GM12878 (cell line): ENCODE measurements at regions not wholly inside any gene's neighbourhood (a gene's known extent, or its start where the extent isn't known, plus 50 kb on each side); places are given as distances from the start of the nearest gene placed in this dataset.
A peak's percentile ranks its signal among the peaks of the same experiment; 100 is the strongest.

Source experiments
- ATAC-seq: fragments of 200-7000 bp; cut with Tn5 transposase; 3 replicates; pipeline ENCODE4 v1.9.1; 2020; ENCODE audit warnings: mild to moderate bottlenecking, moderate library complexity
- BruUV-seq: library from RNA; stranded (reverse); fragments of 400-500 nt; replicated peaks from 2 replicates; lab custom pipeline; 2021; lab: Mats Ljungman, UMichigan
- CTCF ChIA-PET: fragments of 300-600 bp; sonication (Branson Sonifier 250); formaldehyde crosslinking; extraction: SDS; loops from one replicate; lab custom pipeline; 2021; ENCODE audit warnings: inconsistent platforms; lab: Yijun Ruan, JAX
- POLR2A ChIA-PET: fragments of 350-600 bp; formaldehyde crosslinking; extraction: SDS; loops from one replicate; lab custom pipeline; 2021; ENCODE audit warnings: inconsistent platforms; lab: Charles Lee
- RAD21 ChIA-PET: fragments of 300-600 bp; sonication (Branson Sonifier 250); formaldehyde crosslinking; loops from one replicate; lab custom pipeline; 2023; ENCODE audit warnings: antibody characterized with exemption; ENCODE audit not compliant: unreplicated experiment; lab: Charles Lee
- SMC1A ChIA-PET: fragments of 300-600 bp; sonication (Branson Sonifier 250); formaldehyde crosslinking; loops from one replicate; lab custom pipeline; 2023; ENCODE audit not compliant: unreplicated experiment, uncharacterized antibody; lab: Charles Lee
- DNase-seq: peaks from one replicate; pipeline ENCODE4 v3.0.0-alpha.2; 2011; ENCODE audit warnings: low read depth, low spot score
- FAIRE-seq: peaks from 3 replicates; lab custom pipeline; 2011; peaks lifted over from hg19 to GRCh38; lab: Jason Lieb, UNC
- H2AFZ ChIP-seq: 2 replicates; pipeline ENCODE4 v1.6.0; 2011; ENCODE audit warnings: low read depth, low read length, control low read depth; ENCODE audit not compliant: control insufficient read depth
- H3K27ac ChIP-seq: 2 replicates; pipeline ENCODE4 v1.5.1; 2011; ENCODE audit warnings: control low read depth; ENCODE audit not compliant: control insufficient read depth, insufficient read depth
- H3K27me3 ChIP-seq, 2 experiments: replicated peaks in 1 of 2; 2 replicates each; pipeline versions ENCODE4 v1.6.0 to v1.6.1; 2011; ENCODE audit warnings: low read length in 1 of 2; ENCODE audit not compliant: control insufficient read depth in 2 of 2, insufficient read depth in 2 of 2
- H3K36me3 ChIP-seq, 2 experiments: 2 replicates each; pipeline ENCODE4 v1.5.1; 2011; ENCODE audit warnings: low read length in 1 of 2; ENCODE audit not compliant: control insufficient read depth in 2 of 2, insufficient read depth in 2 of 2
- H3K4me1 ChIP-seq: 2 replicates; pipeline ENCODE4 v1.6.1; 2011; ENCODE audit warnings: mild to moderate bottlenecking, low read length, moderate library complexity, mixed read lengths; ENCODE audit not compliant: control insufficient read depth, insufficient read depth
- H3K4me2 ChIP-seq: 2 replicates; pipeline ENCODE4 v1.6.0; 2011; ENCODE audit warnings: control low read depth; ENCODE audit not compliant: control insufficient read depth, insufficient read depth
- H3K4me3 ChIP-seq: fragments of 200-600 bp; sonication (generic); 2 replicates; pipeline ENCODE4 v1.5.1; 2016
- H3K79me2 ChIP-seq: 2 replicates; pipeline ENCODE4 v1.6.0; 2011; ENCODE audit warnings: low read length; ENCODE audit not compliant: control insufficient read depth, insufficient read depth
- H3K9ac ChIP-seq: 2 replicates; pipeline ENCODE4 v1.8.0; 2011; ENCODE audit warnings: low read length, control low read depth, mixed read lengths; ENCODE audit not compliant: control insufficient read depth, insufficient read depth
- H3K9me3 ChIP-seq: replicated peaks from 3 replicates; pipeline ENCODE4 v1.5.1; 2011; ENCODE audit warnings: mild to moderate bottlenecking, low read length; ENCODE audit not compliant: control insufficient read depth, insufficient read depth
- H4K20me1 ChIP-seq: 2 replicates; pipeline ENCODE4 v1.6.0; 2011; ENCODE audit not compliant: control insufficient read depth, insufficient read depth
- BCL3 ChIP-seq: IDR thresholded peaks from 2 replicates; pipeline ENCODE4 v1.6.1; 2011; ENCODE audit warnings: borderline replicate concordance, low read depth, mild to moderate bottlenecking, moderate library complexity, low read length; ENCODE audit not compliant: insufficient read depth, poor library complexity, severe bottlenecking
- LARP7 ChIP-seq: fragments of 450-650 bp; IDR thresholded peaks from 2 replicates; pipeline ENCODE4 v1.6.1; 2017; ENCODE audit warnings: mild to moderate bottlenecking
- SIN3A ChIP-seq: IDR thresholded peaks from 2 replicates; pipeline ENCODE4 v1.6.1; 2012; ENCODE audit warnings: low read depth, low read length, improper control_type of control experiment
- WGBS: methylation state at CpG from one replicate; pipeline ENCODE4 v1.1.6; 2016; ENCODE audit warnings: low lambda C conversion rate; ENCODE audit not compliant: insufficient replicate concordance, insufficient coverage; ENCODE audit errors: missing lambda C conversion rate; 5-methylcytosine and 5-hydroxymethylcytosine counted together
- in situ Hi-C: fragments of 300-500 bp; cut with MboI; formaldehyde crosslinking; loops from 9 replicates; pipeline ENCODE4 v1.14.3; 2018; ENCODE audit warnings: mixed read lengths
- intact Hi-C: fragments of 100-400 bp; cut with micrococcal nuclease; formaldehyde crosslinking; loops from one replicate; pipeline ENCODE4 v1.14.2; 2022; ENCODE audit not compliant: unreplicated experiment

- H3K4me2 ChIP-seq, result no peak overlapping the region
- ChIA-PET SMC1A (interaction anchor here (0.6 kb wide), 1 partner anchor 12 kb away, joined by 3 read pairs; no protein-coding TSS in a partner anchor), POLR2A (no interaction called here), RAD21 (no interaction called here), CTCF (no interaction called here)
- no peaks in the 10 kb centered on the region for H4K20me1 ChIP-seq
- no peak for FAIRE-seq
- ATAC-seq, result no peak
- in situ Hi-C loops (no loop called here), intact Hi-C loops (no loop called here)
- no peak overlapping the region for H3K9ac ChIP-seq
- no peaks in the 10 kb centered on the region for H3K36me3 ChIP-seq
- BruUV-seq, result no TSS peak
- H2AFZ ChIP-seq, result no peak overlapping the region
- DNase-seq, result no peak
- no peaks in the 10 kb centered on the region for H3K9me3 ChIP-seq
- H3K79me2 ChIP-seq, result no peaks in the 10 kb centered on the region
- 51% methylated on average over 4 of the region's 4 CpGs for WGBS
- no peak for TF ChIP-seq LARP7
- TF ChIP-seq BCL3, result peak; percentile 63
- H3K27me3 ChIP-seq, result no peaks in the 10 kb centered on the region
- no peak overlapping the region for H3K27ac ChIP-seq
- no peaks in the 10 kb centered on the region for H3K4me1 ChIP-seq
- no peak overlapping the region for H3K4me3 ChIP-seq
Observed at GRCh38 chr16:80274576-80275191, 266.1 kb upstream of the DYNLRB2 start.

GRCh38 chr16:80273635-80274538 lies 266.9 kb upstream of the DYNLRB2 start:
- POLR2A ChIA-PET, result no interaction called here
- BruUV-seq, result no TSS peak

More at GRCh38 chr16:80273635-80274538, 266.9 kb upstream of the DYNLRB2 start:
- Histone ChIP-seq H2AFZ (no peak overlapping the region), H3K36me3 (no peaks in the 10 kb centered on the region), H4K20me1 (no peaks in the 10 kb centered on the region), H3K9ac (no peak overlapping the region), H3K9me3 (no peaks in the 10 kb centered on the region), H3K4me2 (no peak overlapping the region), H3K4me1 (no peaks in the 10 kb centered on the region), H3K27ac (no peak overlapping the region), H3K27me3 (no peaks in the 10 kb centered on the region), H3K4me3 (no peak overlapping the region), H3K79me2 (no peaks in the 10 kb centered on the region)
- DNase-seq, result no peak
- TF ChIP-seq SIN3A, result no peak
- CTCF ChIA-PET, result no interaction called here
- RAD21 ChIA-PET, result no interaction called here
- no peak for ATAC-seq
- FAIRE-seq, result no peak
- in situ Hi-C loops (no loop called here), intact Hi-C loops (no loop called here)
- 2% methylated on average over 4 of the region's 4 CpGs for WGBS
- SMC1A ChIA-PET, result interaction anchor here (0.9 kb wide), 1 partner anchor 1569 kb away, joined by 3 read pairs; no protein-coding TSS in a partner anchor
